Fibroblast of lung (primary cell): ENCODE measurements at regions not wholly inside any gene's neighbourhood (a gene's known extent, or its start where the extent isn't known, plus 50 kb on each side); places are given as distances from the start of the nearest gene placed in this dataset.
A peak's percentile ranks its signal among the peaks of the same experiment; 100 is the strongest.
"Not testable (repeated sequence)": the region's sequence is repeated elsewhere in the genome, so short reads cannot be mapped to it uniquely, and the experiment has no call there.

Experiments
- DNase-seq, 2 donors: peaks; one replicate each; pipeline versions ENCODE4 v3.0.0 to v3.0.0-alpha.2; 2010; ENCODE audit warnings: low read depth in 2 of 2
- H2AFZ ChIP-seq: 2 replicates; pipeline ENCODE4 v1.5.1; 2012; ENCODE audit warnings: low read length, control low read depth, inconsistent platforms
- H3K27ac ChIP-seq: 2 replicates; pipeline ENCODE4 v1.5.1; 2011; ENCODE audit warnings: low read length, control low read depth; ENCODE audit not compliant: insufficient read depth
- H3K27me3 ChIP-seq: 2 replicates; pipeline ENCODE4 v1.5.1; 2011; ENCODE audit warnings: mild to moderate bottlenecking, low read length; ENCODE audit not compliant: control insufficient read depth, insufficient read depth
- H3K36me3 ChIP-seq: 2 replicates; pipeline ENCODE4 v1.5.1; 2011; ENCODE audit warnings: low read length; ENCODE audit not compliant: control insufficient read depth, insufficient read depth
- H3K4me1 ChIP-seq: 2 replicates; pipeline ENCODE4 v1.5.1; 2011; ENCODE audit warnings: low read length; ENCODE audit not compliant: control insufficient read depth, insufficient read depth; ENCODE audit errors: extremely low read depth
- H3K4me2 ChIP-seq: 2 replicates; pipeline ENCODE4 v1.5.1; 2011; ENCODE audit warnings: low read length, control low read depth; ENCODE audit not compliant: insufficient read depth; ENCODE audit errors: extremely low read depth
- H3K4me3 ChIP-seq, 4 experiments: fragments of 200-600 bp in 1 of 4; sonication (generic) in 1 of 4; replicated peaks in 1 of 4; 2 replicates each; pipeline ENCODE4 v1.5.1; 2011 to 2016; ENCODE audit warnings: low read length in 4 of 4, low read depth in 3 of 4, mild to moderate bottlenecking in 3 of 4, control low read depth in 2 of 4, inconsistent platforms in 1 of 4, mixed read lengths in 1 of 4; ENCODE audit not compliant: insufficient read depth in 1 of 4; ENCODE audit errors: control extremely low read depth in 1 of 4
- H3K79me2 ChIP-seq: 2 replicates; pipeline ENCODE4 v1.5.1; 2012; ENCODE audit warnings: mild to moderate bottlenecking, low read length, inconsistent platforms; ENCODE audit not compliant: control insufficient read depth, insufficient read depth
- H3K9ac ChIP-seq: 2 replicates; pipeline ENCODE4 v1.5.1; 2011; ENCODE audit warnings: mild to moderate bottlenecking, low read length, control low read depth; ENCODE audit not compliant: insufficient read depth
- H3K9me3 ChIP-seq: 2 replicates; pipeline ENCODE4 v1.5.1; 2012; ENCODE audit warnings: low read depth, low read length; ENCODE audit not compliant: control insufficient read depth, insufficient read depth
- H4K20me1 ChIP-seq: 2 replicates; pipeline ENCODE4 v1.5.1; 2011; ENCODE audit warnings: low read length; ENCODE audit not compliant: control insufficient read depth, insufficient read depth; ENCODE audit errors: extremely low read depth
- CTCF ChIP-seq, 2 donors: IDR thresholded peaks in 1 of 2; conservative IDR thresholded peaks in 1 of 2; 1 replicate in 1 of 2; 2 replicates in 1 of 2; pipeline ENCODE4 v1.5.1; 2011 to 2012; ENCODE audit warnings: low read length in 2 of 2, control low read depth in 1 of 2, inconsistent platforms in 1 of 2, low read depth in 1 of 2, mild to moderate bottlenecking in 1 of 2
- EZH2 ChIP-seq: IDR thresholded peaks from 2 replicates; pipeline ENCODE4 v1.5.1; 2012; ENCODE audit warnings: low read length, control low read depth, mild to moderate bottlenecking; ENCODE audit errors: missing control alignments

DNA sequence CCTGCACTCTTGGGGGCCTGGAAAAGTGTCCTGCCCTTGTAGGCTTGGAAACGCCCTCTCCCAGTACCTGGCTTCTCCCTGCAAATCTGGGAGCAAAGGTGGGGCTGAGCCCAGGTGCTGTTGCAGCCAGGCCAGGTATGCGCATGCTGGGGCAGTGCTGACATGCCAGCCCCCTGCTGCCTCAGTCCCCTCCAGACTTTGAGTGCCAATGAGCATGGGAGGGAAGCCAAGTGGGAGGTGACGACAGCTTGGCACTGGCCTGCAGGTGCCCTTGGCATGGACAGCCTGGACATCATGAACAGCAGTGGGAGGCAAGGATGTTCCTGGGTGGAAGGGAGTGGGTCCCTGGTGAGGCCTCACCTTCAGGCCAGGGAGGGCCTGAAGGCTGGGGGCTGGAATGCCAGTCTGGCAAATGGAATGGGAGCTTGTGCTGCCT, 1494.4 kb upstream of the NUDT12 start:
- Histone ChIP-seq H4K20me1 (no peaks in the 10 kb centered on the region), H3K27me3 (no peaks in the 10 kb centered on the region), H3K27ac (no peak overlapping the region), H3K79me2 (no peaks in the 10 kb centered on the region), H2AFZ (no peak overlapping the region), H3K9me3 (no peaks in the 10 kb centered on the region), H3K36me3 (no peaks in the 10 kb centered on the region), H3K4me2 (no peak overlapping the region), H3K4me1 (no peaks in the 10 kb centered on the region), H3K4me3 (no peak overlapping the region), H3K9ac (no peak overlapping the region)
- no peak for DNase-seq
- TF ChIP-seq CTCF (conservative IDR thresholded peaks at IDR 0.05 in 1 of 2, IDR thresholded peaks at IDR 0.05 in 1 of 2; ENCODE audit: low read depth in 1 of 2, low read length in 2 of 2) (no peak), EZH2 (no peak)

GRCh38 chr5:105054406-105054805, 1491.8 kb upstream of the NUDT12 start:
- H3K4me1 ChIP-seq, result no peaks in the 10 kb centered on the region
- H4K20me1 ChIP-seq, result no peaks in the 10 kb centered on the region
- no peak overlapping the region for H3K9ac ChIP-seq
- no peak overlapping the region for H3K4me3 ChIP-seq
- no peaks in the 10 kb centered on the region for H3K9me3 ChIP-seq
- H3K79me2 ChIP-seq, result no peaks in the 10 kb centered on the region
- no peak for TF ChIP-seq CTCF (conservative IDR thresholded peaks at IDR 0.05 in 1 of 2, IDR thresholded peaks at IDR 0.05 in 1 of 2; ENCODE audit: low read depth in 1 of 2, low read length in 2 of 2)
- TF ChIP-seq EZH2, result no peak
- H3K36me3 ChIP-seq, result no peaks in the 10 kb centered on the region
- H3K4me2 ChIP-seq, result no peak overlapping the region
- H3K27ac ChIP-seq, result no peak overlapping the region
- no peak overlapping the region for H2AFZ ChIP-seq
- H3K27me3 ChIP-seq, result no peaks in the 10 kb centered on the region
- peak in 1 of 2 donors; percentile 18 for DNase-seq

DNA sequence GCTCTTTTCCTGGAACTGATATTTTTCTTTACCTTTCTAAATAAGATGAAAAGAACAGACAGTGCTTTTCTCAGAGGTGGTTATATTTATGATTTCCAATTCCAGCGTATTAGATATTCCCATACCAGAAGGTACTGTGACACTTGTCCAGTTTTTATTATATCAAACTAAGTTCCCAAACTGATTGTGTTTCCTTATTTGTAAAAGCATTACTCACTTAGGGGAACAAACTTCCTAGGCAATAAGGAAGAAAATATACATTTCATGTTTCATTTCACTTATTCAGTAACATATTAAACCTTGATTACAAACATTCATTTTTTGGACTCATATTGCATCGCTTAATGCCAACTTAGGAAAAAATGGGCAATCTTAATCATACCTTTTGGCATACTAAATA, 1480.0 kb upstream of the NUDT12 start:
- Histone ChIP-seq H3K79me2 (no peaks in the 10 kb centered on the region), H3K27me3 (no peaks in the 10 kb centered on the region), H3K4me2 (no peak overlapping the region), H2AFZ (no peak overlapping the region), H3K4me1 (no peaks in the 10 kb centered on the region), H3K9ac (no peak overlapping the region), H3K4me3 (no peak overlapping the region), H3K36me3 (no peaks in the 10 kb centered on the region), H4K20me1 (no peaks in the 10 kb centered on the region), H3K27ac (no peak overlapping the region), H3K9me3 (no peaks in the 10 kb centered on the region)
- DNase-seq, result no peak
- TF ChIP-seq CTCF (conservative IDR thresholded peaks at IDR 0.05 in 1 of 2, IDR thresholded peaks at IDR 0.05 in 1 of 2; ENCODE audit: low read depth in 1 of 2, low read length in 2 of 2) (no peak), EZH2 (no peak)

DNA sequence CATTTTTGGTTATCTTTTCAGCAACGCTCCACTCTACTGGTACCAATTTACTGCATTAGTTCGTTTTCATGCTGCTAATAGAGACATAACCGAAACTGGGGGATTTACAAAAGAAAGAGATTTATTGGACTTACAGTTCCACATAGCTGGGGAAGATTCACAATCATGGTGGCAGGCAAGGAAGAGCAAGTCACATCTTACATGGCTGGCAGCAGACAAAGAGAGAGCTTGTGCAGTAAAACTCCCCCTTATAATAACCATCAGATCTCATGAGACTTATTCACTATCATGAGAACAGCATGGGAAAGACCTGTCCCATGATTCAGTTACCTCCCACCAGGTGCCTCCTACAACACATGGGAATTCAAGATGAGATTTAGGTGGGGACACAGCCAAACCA, 1474.2 kb upstream of the NUDT12 start:
- H3K9me3 ChIP-seq, H3K79me2 ChIP-seq: not testable (repeated sequence)

More for the DNA sequence above, 1474.2 kb upstream of the NUDT12 start:
- H3K4me3 ChIP-seq, H3K27me3 ChIP-seq, H3K27ac ChIP-seq, H3K4me1 ChIP-seq, H4K20me1 ChIP-seq, H2AFZ ChIP-seq, DNase-seq, H3K9ac ChIP-seq, H3K4me2 ChIP-seq, H3K36me3 ChIP-seq: not testable (repeated sequence)
